ENCODE measurements at regions not wholly inside any gene's neighbourhood (a gene's known extent, or its start where the extent isn't known, plus 50 kb on each side); places are given as distances from the start of the nearest gene placed in this dataset.

- Mint-ChIP-seq H3K27ac (ENCODE audit: unreplicated experiment) (no peak overlapping the region), H3K27me3 (ENCODE audit: unreplicated experiment) (peaks cover 6% of the 10 kb centered on the region), H3K4me3 (ENCODE audit: unreplicated experiment) (no peak overlapping the region), H3K9me3 (ENCODE audit: unreplicated experiment) (no peaks in the 10 kb centered on the region), H3K36me3 (ENCODE audit: unreplicated experiment) (no peaks in the 10 kb centered on the region), H3K4me1 (ENCODE audit: unreplicated experiment) (no peaks in the 10 kb centered on the region)
- TF ChIP-seq CTCF (IDR thresholded peaks at IDR 0.05) = no peak
- DNase-seq (ENCODE audit: extremely low spot score, unreplicated experiment) = no peak
These were observed 160.8 kb downstream of the FSIP2 start for GRCh38 chr2:185899366-185899765.

GRCh38 chr2:185919155-185919554, 180.6 kb downstream of the FSIP2 start:
- TF ChIP-seq CTCF (IDR thresholded peaks at IDR 0.05) = no peak

GRCh38 chr2:185921048-185921756, 182.6 kb downstream of the FSIP2 start:
- DNase-seq (ENCODE audit: extremely low spot score, unreplicated experiment) = no peak
- Mint-ChIP-seq H3K9me3 (ENCODE audit: unreplicated experiment) (peaks cover 3% of the 10 kb centered on the region), H3K4me3 (ENCODE audit: unreplicated experiment) (no peak overlapping the region), H3K27me3 (ENCODE audit: unreplicated experiment) (no peaks in the 10 kb centered on the region), H3K4me1 (ENCODE audit: unreplicated experiment) (no peaks in the 10 kb centered on the region), H3K36me3 (ENCODE audit: unreplicated experiment) (no peaks in the 10 kb centered on the region), H3K27ac (ENCODE audit: unreplicated experiment) (no peak overlapping the region)
- TF ChIP-seq CTCF (IDR thresholded peaks at IDR 0.05) = no peak

More at GRCh38 chr2:185919155-185919554, 180.6 kb downstream of the FSIP2 start:
- no peaks in the 10 kb centered on the region for H3K27me3 Mint-ChIP-seq (ENCODE audit: unreplicated experiment)
- no peaks in the 10 kb centered on the region for H3K4me1 Mint-ChIP-seq (ENCODE audit: unreplicated experiment)
- H3K36me3 Mint-ChIP-seq (ENCODE audit: unreplicated experiment) = no peaks in the 10 kb centered on the region
- peaks cover 3% of the 10 kb centered on the region for H3K9me3 Mint-ChIP-seq (ENCODE audit: unreplicated experiment)
- no peak overlapping the region for H3K4me3 Mint-ChIP-seq (ENCODE audit: unreplicated experiment)
- DNase-seq (ENCODE audit: extremely low spot score, unreplicated experiment) = no peak
- no peak overlapping the region for H3K27ac Mint-ChIP-seq (ENCODE audit: unreplicated experiment)

- H3K9me3 Mint-ChIP-seq (ENCODE audit: unreplicated experiment) = no peaks in the 10 kb centered on the region
- no peaks in the 10 kb centered on the region for H3K4me1 Mint-ChIP-seq (ENCODE audit: unreplicated experiment)
- H3K27ac Mint-ChIP-seq (ENCODE audit: unreplicated experiment) = no peak overlapping the region
- no peaks in the 10 kb centered on the region for H3K27me3 Mint-ChIP-seq (ENCODE audit: unreplicated experiment)
- no peak for TF ChIP-seq CTCF (IDR thresholded peaks at IDR 0.05)
- DNase-seq (ENCODE audit: extremely low spot score, unreplicated experiment) = no peak
- no peaks in the 10 kb centered on the region for H3K36me3 Mint-ChIP-seq (ENCODE audit: unreplicated experiment)
- no peak overlapping the region for H3K4me3 Mint-ChIP-seq (ENCODE audit: unreplicated experiment)
These were observed 195.6 kb downstream of the FSIP2 start for GRCh38 chr2:185934232-185934631.

- Mint-ChIP-seq H3K36me3 (ENCODE audit: unreplicated experiment) (no peaks in the 10 kb centered on the region), H3K27me3 (ENCODE audit: unreplicated experiment) (no peaks in the 10 kb centered on the region), H3K27ac (ENCODE audit: unreplicated experiment) (no peak overlapping the region), H3K4me1 (ENCODE audit: unreplicated experiment) (no peaks in the 10 kb centered on the region), H3K4me3 (ENCODE audit: unreplicated experiment) (no peak overlapping the region), H3K9me3 (ENCODE audit: unreplicated experiment) (peaks cover 13% of the 10 kb centered on the region)
- no peak for DNase-seq (ENCODE audit: extremely low spot score, unreplicated experiment)
- TF ChIP-seq CTCF (IDR thresholded peaks at IDR 0.05) = no peak
These were observed 201.3 kb downstream of the FSIP2 start for GRCh38 chr2:185939858-185940257.
